ENCODE measurements at regions not wholly inside any gene's neighbourhood (a gene's known extent, or its start where the extent isn't known, plus 50 kb on each side); places are given as distances from the start of the nearest gene placed in this dataset.

GRCh38 chr2:104388296-104388695, 465.6 kb upstream of the POU3F3 start:
- H3K4me3 ChIP-seq (ENCODE audit: low read depth, low read length): no peak overlapping the region

- no peak overlapping the region for H3K4me3 ChIP-seq (ENCODE audit: low read depth, low read length)
Measured at GRCh38 chr2:104402825-104403224, 451.1 kb upstream of the POU3F3 start.

- H3K4me3 ChIP-seq (ENCODE audit: low read depth, low read length): no peak overlapping the region
Measured at GRCh38 chr2:104404526-104404925, 449.4 kb upstream of the POU3F3 start.

- no peak overlapping the region for H3K4me3 ChIP-seq (ENCODE audit: low read depth, low read length)
Measured at GRCh38 chr2:104405623-104406022, 448.3 kb upstream of the POU3F3 start.

GRCh38 chr2:104406261-104406726, 447.6 kb upstream of the POU3F3 start:
- H3K4me3 ChIP-seq (ENCODE audit: low read depth, low read length): no peak overlapping the region

- H3K4me3 ChIP-seq (ENCODE audit: low read depth, low read length): no peak overlapping the region
Measured at GRCh38 chr2:104407641-104408040, 446.3 kb upstream of the POU3F3 start.

GRCh38 chr2:104408266-104408665, 445.6 kb upstream of the POU3F3 start:
- no peak overlapping the region for H3K4me3 ChIP-seq (ENCODE audit: low read depth, low read length)

GRCh38 chr2:104410136-104410535, 443.8 kb upstream of the POU3F3 start:
- H3K4me3 ChIP-seq (ENCODE audit: low read depth, low read length): no peak overlapping the region

- no peak overlapping the region for H3K4me3 ChIP-seq (ENCODE audit: low read depth, low read length)
Measured at GRCh38 chr2:104412384-104412783, 441.5 kb upstream of the POU3F3 start.

GRCh38 chr2:104413890-104414289, 440.0 kb upstream of the POU3F3 start:
- H3K4me3 ChIP-seq (ENCODE audit: low read depth, low read length): no peak overlapping the region

- H3K4me3 ChIP-seq (ENCODE audit: low read depth, low read length): no peak overlapping the region
Measured at GRCh38 chr2:104415284-104415683, 438.6 kb upstream of the POU3F3 start.

GRCh38 chr2:104416339-104417000, 437.4 kb upstream of the POU3F3 start:
- no peak overlapping the region for H3K4me3 ChIP-seq (ENCODE audit: low read depth, low read length)

GRCh38 chr2:104420420-104420819, 433.5 kb upstream of the POU3F3 start:
- no peak overlapping the region for H3K4me3 ChIP-seq (ENCODE audit: low read depth, low read length)

- no peak overlapping the region for H3K4me3 ChIP-seq (ENCODE audit: low read depth, low read length)
Measured at GRCh38 chr2:104420953-104421352, 433.0 kb upstream of the POU3F3 start.

- no peak overlapping the region for H3K4me3 ChIP-seq (ENCODE audit: low read depth, low read length)
Measured at GRCh38 chr2:104425850-104426595, 427.9 kb upstream of the POU3F3 start.

GRCh38 chr2:104428155-104428554, 425.8 kb upstream of the POU3F3 start:
- H3K4me3 ChIP-seq (ENCODE audit: low read depth, low read length): no peak overlapping the region

- no peak overlapping the region for H3K4me3 ChIP-seq (ENCODE audit: low read depth, low read length)
Measured at GRCh38 chr2:104429639-104430358, 424.1 kb upstream of the POU3F3 start.

GRCh38 chr2:104430359-104430740, 423.6 kb upstream of the POU3F3 start:
- H3K4me3 ChIP-seq (ENCODE audit: low read depth, low read length): no peak overlapping the region

GRCh38 chr2:104430852-104431251, 423.1 kb upstream of the POU3F3 start:
- H3K4me3 ChIP-seq (ENCODE audit: low read depth, low read length): no peak overlapping the region

- no peak overlapping the region for H3K4me3 ChIP-seq (ENCODE audit: low read depth, low read length)
Measured at GRCh38 chr2:104431701-104432121, 422.2 kb upstream of the POU3F3 start.

GRCh38 chr2:104432401-104432800, 421.5 kb upstream of the POU3F3 start:
- no peak overlapping the region for H3K4me3 ChIP-seq (ENCODE audit: low read depth, low read length)

- H3K4me3 ChIP-seq (ENCODE audit: low read depth, low read length): no peak overlapping the region
Measured at GRCh38 chr2:104432991-104433390, 420.9 kb upstream of the POU3F3 start.

Data from iPS-11a (cell line).